HepG2 (cell line): ENCODE measurements at regions not wholly inside any gene's neighbourhood (a gene's known extent, or its start where the extent isn't known, plus 50 kb on each side); places are given as distances from the start of the nearest gene placed in this dataset.

Source experiments
- ATAC-seq: fragments of 200-7000 bp; cut with Tn5 transposase; 3 replicates; pipeline ENCODE4 v1.9.1; 2020; ENCODE audit warnings: mild to moderate bottlenecking, moderate library complexity
- BruUV-seq: library from RNA; stranded (reverse); fragments of 400-500 nt; replicated peaks from 2 replicates; lab custom pipeline; 2021; lab: Mats Ljungman, UMichigan
- CTCF ChIA-PET: fragments of 300-600 bp; formaldehyde crosslinking; extraction: SDS; loops from one replicate; lab custom pipeline; 2021; ENCODE audit warnings: low total read pairs, inconsistent platforms, low intra/inter-chr PET ratio; lab: Yijun Ruan, JAX
- POLR2A ChIA-PET: fragments of 350-600 bp; sonication (Branson Sonifier 250); formaldehyde crosslinking; loops from one replicate; lab custom pipeline; 2020; ENCODE audit warnings: antibody characterized with exemption, inconsistent platforms; lab: Yijun Ruan, JAX
- DNase-seq: peaks from one replicate; pipeline ENCODE4 v3.0.0-alpha.2; 2015; ENCODE audit warnings: low spot score
- FAIRE-seq: peaks from 3 replicates; lab custom pipeline; 2011; peaks lifted over from hg19 to GRCh38; lab: Jason Lieb, UNC
- H2AFZ ChIP-seq: one replicate; pipeline ENCODE4 v1.6.1; 2011; ENCODE audit warnings: low read length, inconsistent platforms
- H3K27ac ChIP-seq: fragments of 300-600 bp; 3 replicates; pipeline ENCODE4 v1.8.0; 2011; ENCODE audit warnings: mixed run types, mild to moderate bottlenecking, mixed read lengths, low read length, inconsistent platforms; ENCODE audit not compliant: insufficient read depth; ENCODE audit errors: extremely low read length
- H3K27me3 ChIP-seq, 2 experiments: fragments of 200-600 bp in 1 of 2; 2 replicates in 1 of 2; 3 replicates in 1 of 2; pipeline versions ENCODE4 v1.6.0 to v1.8.0; 2011; ENCODE audit warnings: low read length in 2 of 2, mild to moderate bottlenecking in 2 of 2, moderate library complexity in 2 of 2, inconsistent platforms in 1 of 2; ENCODE audit not compliant: insufficient read depth in 2 of 2, control insufficient read depth in 1 of 2
- H3K36me3 ChIP-seq, 2 experiments: fragments of 200-600 bp in 1 of 2; replicated peaks in 1 of 2; 2 replicates in 1 of 2; 3 replicates in 1 of 2; pipeline versions ENCODE4 v1.5.1 to v1.8.0; 2011; ENCODE audit warnings: low read length in 2 of 2, inconsistent platforms in 1 of 2; ENCODE audit not compliant: insufficient read depth in 2 of 2, control insufficient read depth in 1 of 2
- H3K4me1 ChIP-seq: 2 replicates; pipeline ENCODE4 v1.5.1; 2012; ENCODE audit warnings: low read length, inconsistent platforms; ENCODE audit not compliant: insufficient read depth
- H3K4me2 ChIP-seq: 2 replicates; pipeline ENCODE4 v1.6.0; 2011; ENCODE audit warnings: low read depth, low read length, inconsistent platforms
- H3K4me3 ChIP-seq, 3 experiments: fragments of 200-600 bp in 1 of 3; sonication (generic), shearing (Covaris generic) in 1 of 3; replicated peaks in 1 of 3; 2 replicates each; pipeline ENCODE4 v1.5.1; 2011 to 2016; ENCODE audit warnings: low read length in 3 of 3, inconsistent platforms in 2 of 3, low read depth in 2 of 3, mild to moderate bottlenecking in 2 of 3, control low read depth in 1 of 3, mixed read lengths in 1 of 3; ENCODE audit not compliant: insufficient read depth in 1 of 3
- H3K79me2 ChIP-seq: one replicate; pipeline ENCODE4 v1.6.1; 2011; ENCODE audit warnings: low read length, inconsistent platforms; ENCODE audit not compliant: insufficient read depth
- H3K9ac ChIP-seq: 2 replicates; pipeline ENCODE4 v1.6.0; 2011; ENCODE audit warnings: mild to moderate bottlenecking, low read depth, low read length, inconsistent platforms; ENCODE audit not compliant: insufficient read depth
- H3K9me3 ChIP-seq: 2 replicates; pipeline ENCODE4 v1.5.1; 2012; ENCODE audit warnings: mild to moderate bottlenecking, low read length
- H4K20me1 ChIP-seq: 2 replicates; pipeline ENCODE4 v1.6.0; 2011; ENCODE audit warnings: inconsistent platforms, mild to moderate bottlenecking, low read length, moderate library complexity; ENCODE audit not compliant: insufficient read depth
- CHD4 ChIP-seq: fragments of 200-600 bp; sonication (generic); IDR thresholded peaks from 2 replicates; pipeline ENCODE4 v1.7.0; 2017; ENCODE audit warnings: mild to moderate bottlenecking, low read length, borderline replicate concordance
- EP300 ChIP-seq, 3 experiments: sonication (generic) in 1 of 3; formaldehyde crosslinking in 1 of 3; IDR thresholded peaks; 2 replicates each; pipeline versions ENCODE4 v1.5.1 to v1.6.1; 2011 to 2020; ENCODE audit warnings: low read depth in 2 of 3, low read length in 2 of 3, borderline replicate concordance in 1 of 3, improper control_type of control experiment in 1 of 3, mild to moderate bottlenecking in 1 of 3, missing genetic modification reagents in 1 of 3, moderate library complexity in 1 of 3
- ETV6 ChIP-seq: sonication (generic); formaldehyde crosslinking; conservative IDR thresholded peaks from 2 replicates; pipeline ENCODE4 v1.4.0; 2020; ENCODE audit warnings: missing genetic modification reagents
- HOXA5 ChIP-seq: sonication (generic); formaldehyde crosslinking; IDR thresholded peaks from 2 replicates; pipeline ENCODE4 v1.4.0; 2020; ENCODE audit warnings: missing genetic modification reagents
- MAFK ChIP-seq, 2 experiments: IDR thresholded peaks in 1 of 2; conservative IDR thresholded peaks in 1 of 2; 2 replicates each; pipeline ENCODE4 v1.6.1; 2011; ENCODE audit warnings: improper control_type of control experiment in 2 of 2, low read length in 2 of 2
- MXI1 ChIP-seq: IDR thresholded peaks from 3 replicates; pipeline ENCODE4 v1.6.1; 2012; ENCODE audit warnings: low read depth, low read length, inconsistent platforms, borderline replicate concordance
- NCOA1 ChIP-seq: sonication (generic); formaldehyde crosslinking; IDR thresholded peaks from 2 replicates; pipeline ENCODE4 v1.9.0; 2021; ENCODE audit warnings: missing genetic modification reagents
- PITX1 ChIP-seq: sonication (generic); formaldehyde crosslinking; IDR thresholded peaks from 2 replicates; pipeline ENCODE4 v1.5.1; 2020; ENCODE audit warnings: mild to moderate bottlenecking, missing genetic modification reagents
- TCF7L2 ChIP-seq: IDR thresholded peaks from 2 replicates; pipeline ENCODE4 v1.6.1; 2011; ENCODE audit warnings: mild to moderate bottlenecking, low read depth, low read length, moderate library complexity
- ZNF432 ChIP-seq: sonication (generic); formaldehyde crosslinking; IDR thresholded peaks from 2 replicates; pipeline ENCODE4 v1.5.0; 2020; ENCODE audit warnings: missing genetic modification reagents, mild to moderate bottlenecking, borderline replicate concordance
- WGBS: methylation state at CpG from one replicate; pipeline ENCODE4 v1.1.6; 2017; ENCODE audit warnings: low lambda C conversion rate; 5-methylcytosine and 5-hydroxymethylcytosine counted together
- in situ Hi-C: cut with HindIII; loops from 2 replicates; pipeline ENCODE4 v1.10.0; 2017; ENCODE audit warnings: low pct_unique_long_range_greater_than_20kb; ENCODE audit not compliant: extremely low pct_ligation_motif_present
- intact Hi-C: fragments of 100-400 bp; cut with micrococcal nuclease; formaldehyde crosslinking; loops from one replicate; pipeline ENCODE4 v1.10.0; 2022; ENCODE audit not compliant: unreplicated experiment

DNA sequence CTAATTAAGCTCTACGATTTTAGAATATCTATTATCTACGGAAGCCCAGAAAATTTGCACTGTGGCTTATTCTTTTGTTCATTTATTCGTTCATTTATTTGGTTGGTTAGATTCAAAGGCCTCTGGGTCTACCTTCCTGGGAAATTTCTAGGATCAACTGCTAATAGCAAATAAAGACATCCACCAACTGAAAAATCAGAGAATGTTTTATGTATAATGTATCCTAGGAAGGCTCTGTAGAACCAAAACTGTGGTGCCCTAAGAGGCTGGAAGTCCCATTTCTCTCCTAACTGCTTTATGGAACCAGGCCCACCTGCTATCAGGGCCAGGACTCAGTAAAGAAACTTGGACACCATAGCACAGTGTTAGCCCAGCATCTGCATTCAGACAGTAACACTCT, 923.4 kb upstream of the AUTS2 start:
- Histone ChIP-seq H3K27ac (no peak overlapping the region), H3K9ac (no peak overlapping the region), H2AFZ (no peak overlapping the region), H3K36me3 (no peaks in the 10 kb centered on the region), H3K4me1 (no peaks in the 10 kb centered on the region)
- FAIRE-seq, result no peak
- in situ Hi-C loops, result no loop called here
- ATAC-seq, result no peak
- 24% methylated on average over 3 of the region's 3 CpGs for WGBS
- no peak for TF ChIP-seq NCOA1
- no peak for TF ChIP-seq TCF7L2
- TF ChIP-seq ETV6, result no peak
- no peak for TF ChIP-seq MXI1
- no peak for TF ChIP-seq HOXA5 (CRISPR knock-in tag)
- no peak for TF ChIP-seq MAFK (conservative IDR thresholded peaks at IDR 0.05 in 1 of 2, IDR thresholded peaks at IDR 0.05 in 1 of 2; ENCODE audit: low read length in 2 of 2)
- TF ChIP-seq PITX1 (CRISPR knock-in tag), result no peak
- no peak for TF ChIP-seq EP300 (IDR thresholded peaks at IDR 0.05; ENCODE audit: low read depth in 2 of 2, low read length in 2 of 2)
- no peak for TF ChIP-seq EP300 (CRISPR knock-in tag; IDR thresholded peaks at IDR 0.05; ENCODE audit: borderline replicate concordance)
- no peak for TF ChIP-seq ZNF432 (CRISPR knock-in tag)
- TF ChIP-seq CHD4, result no peak
- TF ChIP-seq, all 625 proteins: peak for 0
- DNase-seq, result no peak
- no peaks in the 10 kb centered on the region for H3K27me3 ChIP-seq
- H3K4me3 ChIP-seq, result no peak overlapping the region
- no peak overlapping the region for H3K4me2 ChIP-seq
- no peaks in the 10 kb centered on the region for H3K79me2 ChIP-seq
- intact Hi-C loops, result no loop called here
- ChIA-PET CTCF (no interaction called here), POLR2A (no interaction called here)
- no TSS peak for BruUV-seq
- no peaks in the 10 kb centered on the region for H4K20me1 ChIP-seq
- peaks cover 36% of the 10 kb centered on the region for H3K9me3 ChIP-seq
